ENCODE measurements at regions not wholly inside any gene's neighbourhood (a gene's known extent, or its start where the extent isn't known, plus 50 kb on each side); places are given as distances from the start of the nearest gene placed in this dataset.

GRCh38 chr4:56234098-56234497 lies 153.2 kb downstream of the AASDH start:
- no peak overlapping the region for H3K4me3 ChIP-seq (replicated peaks; ENCODE audit: insufficient read depth, low read length)
- no peaks in the 10 kb centered on the region for H3K27me3 ChIP-seq (ENCODE audit: insufficient read depth, poor library complexity, severe bottlenecking)
- no peak for TF ChIP-seq GABPA (IDR thresholded peaks at IDR 0.05; ENCODE audit: low read depth)
- TF ChIP-seq POLR2AphosphoS5 (IDR thresholded peaks at IDR 0.05; ENCODE audit: low read depth), result no peak
- no peak for TF ChIP-seq CTCF (IDR thresholded peaks at IDR 0.05; ENCODE audit: insufficient read depth, low read length)
- TF ChIP-seq REST (IDR thresholded peaks at IDR 0.05; ENCODE audit: insufficient replicate concordance, low read depth), result no peak
- DNase-seq (ENCODE audit: low read depth in 1 of 2, low spot score in 1 of 2), result no peak
- H3K27ac ChIP-seq (replicated peaks), result no peak overlapping the region

- no peak for DNase-seq (ENCODE audit: low read depth in 1 of 2, low spot score in 1 of 2)
- no peaks in the 10 kb centered on the region for H3K27me3 ChIP-seq (ENCODE audit: insufficient read depth, poor library complexity, severe bottlenecking)
- no peak overlapping the region for H3K4me3 ChIP-seq (replicated peaks; ENCODE audit: insufficient read depth, low read length)
- TF ChIP-seq REST (IDR thresholded peaks at IDR 0.05; ENCODE audit: insufficient replicate concordance, low read depth) (no peak), SPI1 (IDR thresholded peaks at IDR 0.05; ENCODE audit: borderline replicate concordance, low read depth) (no peak), CTCF (IDR thresholded peaks at IDR 0.05; ENCODE audit: insufficient read depth, low read length) (no peak), POLR2AphosphoS5 (IDR thresholded peaks at IDR 0.05; ENCODE audit: low read depth) (no peak), GABPA (IDR thresholded peaks at IDR 0.05; ENCODE audit: low read depth) (no peak)
- H3K27ac ChIP-seq (replicated peaks), result no peak overlapping the region
Measured at GRCh38 chr4:56231410-56231809, 155.9 kb downstream of the AASDH start.

- Histone ChIP-seq H3K27me3 (ENCODE audit: insufficient read depth, poor library complexity, severe bottlenecking) (no peaks in the 10 kb centered on the region), H3K27ac (replicated peaks) (no peak overlapping the region), H3K4me3 (replicated peaks; ENCODE audit: insufficient read depth, low read length) (no peak overlapping the region)
- TF ChIP-seq POLR2AphosphoS5 (IDR thresholded peaks at IDR 0.05; ENCODE audit: low read depth) (no peak), SPI1 (IDR thresholded peaks at IDR 0.05; ENCODE audit: borderline replicate concordance, low read depth) (no peak), REST (IDR thresholded peaks at IDR 0.05; ENCODE audit: insufficient replicate concordance, low read depth) (no peak), GABPA (IDR thresholded peaks at IDR 0.05; ENCODE audit: low read depth) (peak; percentile 56), CTCF (IDR thresholded peaks at IDR 0.05; ENCODE audit: insufficient read depth, low read length) (no peak)
- peak in 1 of 2 experiments; percentile 36 for DNase-seq (ENCODE audit: low read depth in 1 of 2, low spot score in 1 of 2)
Measured at GRCh38 chr4:56229947-56230346, 157.3 kb downstream of the AASDH start.
